Nephron progenitor cell (in vitro differentiated cells): ENCODE measurements at regions not wholly inside any gene's neighbourhood (a gene's known extent, or its start where the extent isn't known, plus 50 kb on each side); places are given as distances from the start of the nearest gene placed in this dataset.

ENCODE experiments used
- DNase-seq: peaks from one replicate; pipeline ENCODE4 v3.0.0; 2021
- H3K27ac Mint-ChIP-seq: 2 replicates; pipeline ENCODE4 v1.8.0; 2021; ENCODE audit warnings: mild to moderate bottlenecking, moderate library complexity, mixed read lengths
- H3K27me3 Mint-ChIP-seq: 2 replicates; pipeline ENCODE4 v1.8.0; 2021; ENCODE audit warnings: mild to moderate bottlenecking, low read depth, mixed read lengths; ENCODE audit not compliant: poor library complexity
- H3K36me3 Mint-ChIP-seq: 2 replicates; pipeline ENCODE4 v1.8.0; 2021; ENCODE audit warnings: low read depth, mixed read lengths
- H3K4me1 Mint-ChIP-seq: 2 replicates; pipeline ENCODE4 v1.8.0; 2021; ENCODE audit warnings: mixed read lengths
- H3K4me3 Mint-ChIP-seq: 2 replicates; pipeline ENCODE4 v1.8.0; 2021; ENCODE audit warnings: mild to moderate bottlenecking, moderate library complexity, mixed read lengths
- H3K9me3 Mint-ChIP-seq: 2 replicates; pipeline ENCODE4 v1.8.0; 2021; ENCODE audit warnings: mild to moderate bottlenecking, moderate library complexity, mixed read lengths
- TF ChIP-seq, protein P1 (sequence below): fragments of 200-600 bp; sonication (generic); IDR thresholded peaks from 2 replicates; pipeline ENCODE4 v1.5.0; 2021; ENCODE audit warnings: antibody characterized with exemption

DNA sequence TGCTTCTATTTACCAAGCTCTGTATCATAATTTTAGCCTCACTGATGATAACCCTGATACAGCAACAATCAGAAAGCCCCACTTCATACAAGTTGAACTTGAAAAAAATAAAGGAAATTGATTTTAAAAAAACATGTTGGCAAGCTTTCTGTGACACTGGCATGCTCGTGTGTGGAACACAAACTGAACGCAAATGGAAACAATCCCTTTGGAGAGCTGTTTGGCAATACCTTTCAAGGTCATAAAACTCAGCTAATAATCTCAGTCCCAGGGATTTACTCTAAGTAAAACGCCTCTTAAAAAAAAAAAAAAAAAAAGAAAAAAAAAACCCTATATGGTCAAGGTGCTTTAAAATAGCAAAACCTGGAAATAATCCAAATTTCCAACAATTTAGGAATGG lies 166.7 kb upstream of the BCL6 start:
- H3K36me3 Mint-ChIP-seq, result no peaks in the 10 kb centered on the region
- no peak for DNase-seq
- TF ChIP-seq, protein P1, sequence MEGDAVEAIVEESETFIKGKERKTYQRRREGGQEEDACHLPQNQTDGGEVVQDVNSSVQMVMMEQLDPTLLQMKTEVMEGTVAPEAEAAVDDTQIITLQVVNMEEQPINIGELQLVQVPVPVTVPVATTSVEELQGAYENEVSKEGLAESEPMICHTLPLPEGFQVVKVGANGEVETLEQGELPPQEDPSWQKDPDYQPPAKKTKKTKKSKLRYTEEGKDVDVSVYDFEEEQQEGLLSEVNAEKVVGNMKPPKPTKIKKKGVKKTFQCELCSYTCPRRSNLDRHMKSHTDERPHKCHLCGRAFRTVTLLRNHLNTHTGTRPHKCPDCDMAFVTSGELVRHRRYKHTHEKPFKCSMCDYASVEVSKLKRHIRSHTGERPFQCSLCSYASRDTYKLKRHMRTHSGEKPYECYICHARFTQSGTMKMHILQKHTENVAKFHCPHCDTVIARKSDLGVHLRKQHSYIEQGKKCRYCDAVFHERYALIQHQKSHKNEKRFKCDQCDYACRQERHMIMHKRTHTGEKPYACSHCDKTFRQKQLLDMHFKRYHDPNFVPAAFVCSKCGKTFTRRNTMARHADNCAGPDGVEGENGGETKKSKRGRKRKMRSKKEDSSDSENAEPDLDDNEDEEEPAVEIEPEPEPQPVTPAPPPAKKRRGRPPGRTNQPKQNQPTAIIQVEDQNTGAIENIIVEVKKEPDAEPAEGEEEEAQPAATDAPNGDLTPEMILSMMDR, result no peak
- no peaks in the 10 kb centered on the region for H3K9me3 Mint-ChIP-seq
- H3K4me3 Mint-ChIP-seq, result no peak overlapping the region
- H3K27ac Mint-ChIP-seq, result no peak overlapping the region
- H3K27me3 Mint-ChIP-seq, result peaks cover 5% of the 10 kb centered on the region
- H3K4me1 Mint-ChIP-seq, result peaks cover 37% of the 10 kb centered on the region

DNA sequence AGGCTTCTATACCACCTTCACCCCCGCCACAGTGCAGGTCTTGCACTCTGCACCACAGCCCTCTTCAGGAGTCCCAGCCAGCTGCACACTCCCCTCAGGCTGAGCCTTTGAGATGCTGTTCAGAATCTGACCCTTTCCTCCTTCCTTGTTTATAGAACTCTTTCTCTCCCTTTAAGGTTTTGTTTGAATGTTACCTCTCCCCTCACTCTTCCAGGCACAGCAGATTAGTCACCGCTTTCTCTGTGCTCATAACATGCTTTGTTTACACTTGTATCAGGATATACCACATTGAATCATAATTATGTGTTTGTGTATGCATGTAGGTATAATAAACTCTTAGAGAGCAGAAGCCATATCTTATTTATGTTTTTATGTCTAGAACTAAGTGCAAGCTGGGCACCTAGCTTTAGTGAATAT lies 168.4 kb upstream of the BCL6 start:
- no peaks in the 10 kb centered on the region for H3K9me3 Mint-ChIP-seq
- no peak for DNase-seq
- peaks cover 2% of the 10 kb centered on the region for H3K27me3 Mint-ChIP-seq
- H3K4me3 Mint-ChIP-seq, result no peak overlapping the region
- H3K27ac Mint-ChIP-seq, result peak overlapping the region; percentile 64
- H3K4me1 Mint-ChIP-seq, result peaks cover 37% of the 10 kb centered on the region
- TF ChIP-seq, protein P1, result no peak
- no peaks in the 10 kb centered on the region for H3K36me3 Mint-ChIP-seq

DNA sequence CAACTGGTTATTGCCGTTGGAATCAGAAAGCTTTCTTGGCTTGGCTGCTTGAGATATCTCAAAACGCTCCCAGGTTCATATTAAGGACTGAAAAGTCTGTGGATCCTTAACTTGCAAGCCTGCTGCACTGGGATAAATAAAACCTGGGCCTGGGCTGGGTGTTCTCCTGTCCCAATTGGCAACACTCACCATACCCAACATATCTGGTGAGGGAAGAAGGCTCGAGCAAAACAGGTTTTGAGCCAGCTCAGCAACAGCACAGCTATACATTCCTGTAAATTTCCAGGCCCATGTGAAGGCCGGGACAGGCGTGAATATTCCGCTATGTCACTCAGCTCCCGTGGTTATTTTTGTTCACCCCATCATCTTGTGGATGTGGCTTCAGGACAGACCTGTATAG lies 169.0 kb upstream of the BCL6 start:
- Mint-ChIP-seq H3K27ac (no peak overlapping the region), H3K4me3 (no peak overlapping the region), H3K9me3 (no peaks in the 10 kb centered on the region), H3K27me3 (no peaks in the 10 kb centered on the region), H3K36me3 (no peaks in the 10 kb centered on the region), H3K4me1 (peaks cover 41% of the 10 kb centered on the region)
- DNase-seq, result no peak
- TF ChIP-seq, protein P1, result no peak

DNA sequence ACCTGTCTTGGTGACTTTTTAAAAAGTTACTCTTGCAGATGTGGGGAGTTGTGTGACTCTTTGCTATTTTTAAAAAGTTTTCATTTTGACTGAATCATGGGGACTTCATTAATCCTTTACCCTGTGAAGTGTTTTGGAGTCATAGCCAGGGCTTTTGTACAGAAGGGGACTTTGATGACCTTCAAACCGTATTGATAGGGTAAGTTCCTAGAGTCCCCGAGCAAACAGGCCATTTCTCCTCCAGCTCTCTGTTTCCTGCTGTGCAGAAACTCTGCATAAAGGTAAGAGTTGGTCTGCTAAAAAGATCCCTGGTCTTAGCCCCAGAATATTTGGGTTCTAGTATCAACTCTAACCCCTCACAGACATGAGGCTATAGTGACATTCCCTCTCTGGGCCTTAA lies 170.8 kb upstream of the BCL6 start:
- Mint-ChIP-seq H3K27ac (no peak overlapping the region), H3K27me3 (no peaks in the 10 kb centered on the region), H3K4me1 (peaks cover 49% of the 10 kb centered on the region), H3K9me3 (no peaks in the 10 kb centered on the region), H3K4me3 (no peak overlapping the region), H3K36me3 (no peaks in the 10 kb centered on the region)
- TF ChIP-seq, protein P1, result no peak
- no peak for DNase-seq

DNA sequence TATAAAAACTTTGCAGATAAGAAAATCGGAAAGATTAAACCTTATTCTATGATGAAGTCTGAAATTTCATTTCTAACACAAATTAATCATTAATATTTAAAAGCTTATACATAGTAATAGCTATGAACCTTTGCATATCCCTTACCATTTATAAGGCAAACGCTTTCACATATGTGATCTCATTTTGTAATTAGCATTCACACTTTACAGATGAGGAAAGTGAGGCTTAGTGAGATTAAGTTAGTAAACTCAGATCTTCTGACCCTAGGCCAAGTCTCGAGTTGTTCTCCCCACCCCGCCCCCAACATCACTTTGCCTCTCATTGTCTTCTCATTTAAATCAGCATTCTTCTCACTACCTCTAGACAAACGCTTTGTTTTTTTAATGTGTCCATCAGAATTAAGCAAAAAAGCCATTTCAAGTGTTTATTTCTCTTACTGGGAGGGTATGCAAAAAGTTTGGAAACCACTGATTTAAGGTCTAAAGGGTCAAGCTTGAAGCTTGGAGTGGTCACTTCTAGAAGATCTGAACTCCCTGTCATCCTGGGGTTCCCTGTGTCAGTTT lies 172.9 kb upstream of the BCL6 start:
- Mint-ChIP-seq H3K27ac (no peak overlapping the region), H3K27me3 (no peaks in the 10 kb centered on the region), H3K9me3 (peaks cover 2% of the 10 kb centered on the region), H3K4me3 (no peak overlapping the region), H3K4me1 (peaks cover 46% of the 10 kb centered on the region), H3K36me3 (peaks cover under 1% of the 10 kb centered on the region)
- DNase-seq, result no peak
- TF ChIP-seq, protein P1, result no peak

DNA sequence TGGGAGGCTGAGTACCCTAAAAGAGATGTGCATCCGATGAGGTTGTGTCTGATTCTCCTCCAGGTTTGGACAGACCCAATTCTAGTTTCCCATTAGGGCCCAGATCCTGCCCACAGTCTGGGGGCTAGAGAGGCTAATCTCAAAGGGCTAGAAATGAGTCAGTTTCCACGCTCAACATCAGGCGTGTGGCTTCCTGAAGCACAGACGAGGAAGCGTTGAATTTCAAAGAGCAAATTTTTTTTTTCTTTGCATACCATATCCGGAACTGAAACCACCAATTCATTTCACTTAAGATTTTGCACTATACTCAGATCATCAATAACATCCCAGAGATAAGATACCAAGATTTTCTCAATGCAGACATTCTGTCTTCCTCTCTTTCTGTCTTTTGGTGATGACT lies 173.8 kb upstream of the BCL6 start:
- DNase-seq, result no peak
- peaks cover 4% of the 10 kb centered on the region for H3K36me3 Mint-ChIP-seq
- no peak overlapping the region for H3K27ac Mint-ChIP-seq
- TF ChIP-seq, protein P1, result no peak
- H3K9me3 Mint-ChIP-seq, result peaks cover 11% of the 10 kb centered on the region
- peaks cover 39% of the 10 kb centered on the region for H3K4me1 Mint-ChIP-seq
- no peak overlapping the region for H3K4me3 Mint-ChIP-seq
- no peaks in the 10 kb centered on the region for H3K27me3 Mint-ChIP-seq
